AG09309 (cell line): ENCODE measurements at regions not wholly inside any gene's neighbourhood (a gene's known extent, or its start where the extent isn't known, plus 50 kb on each side); places are given as distances from the start of the nearest gene placed in this dataset.

Experiments used
- DNase-seq: peaks from one replicate; pipeline ENCODE4 v3.0.0-alpha.2; 2010; ENCODE audit warnings: low read depth
- H3K4me3 ChIP-seq: 2 replicates; pipeline ENCODE4 v1.5.1; 2011; ENCODE audit warnings: mild to moderate bottlenecking, low read depth, low read length, moderate library complexity; ENCODE audit not compliant: control insufficient read depth
- TF ChIP-seq, protein P1 (sequence below): IDR thresholded peaks from 2 replicates; pipeline ENCODE4 v1.5.1; 2011; ENCODE audit warnings: mild to moderate bottlenecking, low read depth, low read length, inconsistent platforms; ENCODE audit not compliant: insufficient read depth, control insufficient read depth; ENCODE audit errors: missing control alignments

DNA sequence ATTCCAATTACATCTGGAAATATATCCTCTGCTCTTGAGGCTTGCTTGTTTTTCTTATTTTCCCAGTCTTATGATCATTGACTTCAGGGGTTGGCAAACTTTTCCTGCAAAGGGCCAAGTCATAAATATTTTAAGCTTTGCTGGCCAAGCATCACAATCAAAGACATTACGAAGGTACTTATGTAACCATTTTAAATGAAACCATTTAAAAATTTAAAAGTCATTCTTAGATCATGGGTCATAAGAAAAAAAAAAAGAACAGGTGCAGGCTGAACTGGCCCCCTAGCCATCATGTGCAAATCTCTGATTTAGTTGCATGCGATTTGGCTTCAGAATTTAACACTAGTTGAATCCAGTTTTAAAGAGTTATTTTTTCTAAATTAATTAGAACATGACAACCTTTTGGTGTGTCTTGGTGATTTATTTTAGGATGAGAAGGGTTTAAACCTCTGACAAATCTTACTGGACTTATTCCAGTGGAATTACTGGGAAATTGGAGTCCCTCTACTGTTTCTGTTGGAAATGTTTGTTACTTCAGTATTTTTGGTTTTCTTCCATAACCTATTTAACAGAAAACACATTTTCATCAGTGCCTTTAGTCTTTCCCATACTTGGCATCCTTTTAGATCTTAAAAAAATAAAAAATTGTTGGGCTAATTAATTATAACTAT lies 148.1 kb downstream of the NHLRC3 start:
- TF ChIP-seq, protein P1, sequence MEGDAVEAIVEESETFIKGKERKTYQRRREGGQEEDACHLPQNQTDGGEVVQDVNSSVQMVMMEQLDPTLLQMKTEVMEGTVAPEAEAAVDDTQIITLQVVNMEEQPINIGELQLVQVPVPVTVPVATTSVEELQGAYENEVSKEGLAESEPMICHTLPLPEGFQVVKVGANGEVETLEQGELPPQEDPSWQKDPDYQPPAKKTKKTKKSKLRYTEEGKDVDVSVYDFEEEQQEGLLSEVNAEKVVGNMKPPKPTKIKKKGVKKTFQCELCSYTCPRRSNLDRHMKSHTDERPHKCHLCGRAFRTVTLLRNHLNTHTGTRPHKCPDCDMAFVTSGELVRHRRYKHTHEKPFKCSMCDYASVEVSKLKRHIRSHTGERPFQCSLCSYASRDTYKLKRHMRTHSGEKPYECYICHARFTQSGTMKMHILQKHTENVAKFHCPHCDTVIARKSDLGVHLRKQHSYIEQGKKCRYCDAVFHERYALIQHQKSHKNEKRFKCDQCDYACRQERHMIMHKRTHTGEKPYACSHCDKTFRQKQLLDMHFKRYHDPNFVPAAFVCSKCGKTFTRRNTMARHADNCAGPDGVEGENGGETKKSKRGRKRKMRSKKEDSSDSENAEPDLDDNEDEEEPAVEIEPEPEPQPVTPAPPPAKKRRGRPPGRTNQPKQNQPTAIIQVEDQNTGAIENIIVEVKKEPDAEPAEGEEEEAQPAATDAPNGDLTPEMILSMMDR, result no peak
- H3K4me3 ChIP-seq, result no peak overlapping the region
- no peak for DNase-seq

DNA sequence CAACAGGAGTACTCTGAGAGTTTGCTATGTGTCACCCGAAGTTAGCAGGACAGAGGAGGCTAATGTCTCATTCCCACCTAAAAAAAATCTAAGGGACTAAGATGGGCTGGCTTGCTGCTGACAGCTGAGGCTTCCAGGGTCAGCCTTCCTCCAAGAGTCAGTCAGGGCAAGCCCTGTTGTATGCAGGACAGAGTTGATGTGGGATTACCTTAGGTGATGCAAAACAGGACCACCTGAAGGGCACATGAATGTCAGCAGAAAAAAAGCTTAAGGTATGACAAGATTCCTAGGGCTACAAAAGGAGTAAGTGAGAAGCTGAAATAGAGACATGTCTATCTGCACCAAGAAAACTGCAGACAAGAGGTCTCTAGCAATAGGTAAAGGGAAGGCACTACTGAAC lies 151.5 kb downstream of the NHLRC3 start:
- no peak for DNase-seq
- TF ChIP-seq, protein P1, result no peak
- H3K4me3 ChIP-seq, result no peak overlapping the region

DNA sequence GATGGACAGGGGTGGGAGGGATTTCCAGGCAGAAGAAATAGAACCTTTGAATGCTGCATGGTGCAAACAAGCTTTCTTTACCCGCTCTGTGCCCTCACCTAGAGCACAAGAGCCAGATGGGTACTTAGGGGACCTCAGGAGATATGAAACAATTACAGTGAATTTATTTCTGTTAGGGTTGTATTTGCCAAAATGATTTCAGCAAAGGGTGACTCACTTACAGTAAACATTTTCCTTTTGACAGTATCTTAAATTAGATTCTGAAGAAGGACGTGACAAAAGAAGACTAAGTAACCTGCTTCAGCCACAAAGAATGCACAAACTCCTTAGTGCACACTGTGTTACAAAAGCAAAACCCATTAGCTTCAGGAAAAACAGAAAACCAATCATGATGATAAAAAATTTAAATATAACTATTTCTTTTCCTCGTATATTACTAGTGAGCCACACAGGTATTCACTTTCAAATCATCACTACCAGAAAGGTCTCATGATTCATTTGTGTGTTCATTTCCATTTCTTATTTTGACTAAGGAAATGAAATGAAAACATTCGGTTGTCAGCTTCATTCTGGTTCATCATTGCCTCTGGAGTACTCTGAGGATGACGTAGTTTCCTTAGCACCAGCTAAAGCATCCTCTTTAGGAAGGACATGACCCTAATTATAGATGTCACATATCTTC lies 158.8 kb downstream of the NHLRC3 start:
- DNase-seq, result no peak
- TF ChIP-seq, protein P1, result no peak
- no peak overlapping the region for H3K4me3 ChIP-seq

DNA sequence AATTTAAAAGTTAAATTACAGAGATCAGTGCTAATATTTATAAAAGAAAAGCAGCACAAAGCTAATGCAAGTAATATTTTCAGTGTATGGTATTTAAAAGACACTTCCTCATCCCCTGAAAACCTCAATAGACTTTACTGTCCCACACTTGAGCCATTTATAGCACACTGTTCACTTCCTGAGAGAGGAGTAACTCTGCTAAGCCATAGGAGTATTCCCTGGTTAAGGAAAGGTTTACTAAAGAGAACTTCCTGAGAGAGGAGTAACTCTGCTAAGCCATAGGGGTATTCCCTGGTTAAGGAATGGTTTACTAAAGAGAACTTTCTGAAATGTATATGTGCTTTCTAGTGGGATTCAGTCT lies 159.4 kb downstream of the NHLRC3 start:
- no peak for DNase-seq
- H3K4me3 ChIP-seq, result no peak overlapping the region
- TF ChIP-seq, protein P1, result no peak

DNA sequence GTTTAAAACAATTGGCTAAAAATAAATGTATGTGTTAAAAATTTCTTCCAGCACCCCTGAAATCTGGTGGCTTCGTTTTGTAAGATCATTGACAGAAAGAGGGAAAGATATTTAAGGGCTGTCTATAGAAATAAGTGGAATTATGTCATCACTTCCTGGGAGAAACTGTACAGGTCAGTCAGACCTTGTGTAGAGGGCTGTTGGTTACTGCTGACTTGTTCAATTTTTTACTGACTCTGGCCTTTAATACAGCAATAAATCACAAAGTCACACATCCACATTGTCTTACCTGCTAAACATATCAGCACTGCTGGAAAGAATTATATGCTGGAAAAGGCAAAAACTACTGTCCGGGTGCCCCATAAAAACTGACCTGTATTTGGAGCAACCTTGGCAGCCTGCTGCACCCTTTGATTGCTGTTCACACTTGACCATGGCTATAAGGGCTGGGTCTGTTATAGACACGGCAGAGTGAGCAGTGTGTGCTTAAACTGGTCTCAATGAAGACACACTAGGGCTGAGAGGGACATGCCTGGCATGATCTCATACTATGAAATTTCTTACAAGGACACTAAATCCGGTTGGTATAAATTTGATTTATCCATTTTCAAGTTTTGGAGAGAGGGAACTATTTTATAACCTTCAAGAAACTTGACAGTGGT lies 162.1 kb downstream of the NHLRC3 start:
- TF ChIP-seq, protein P1, result no peak
- no peak overlapping the region for H3K4me3 ChIP-seq
- DNase-seq, result no peak

DNA sequence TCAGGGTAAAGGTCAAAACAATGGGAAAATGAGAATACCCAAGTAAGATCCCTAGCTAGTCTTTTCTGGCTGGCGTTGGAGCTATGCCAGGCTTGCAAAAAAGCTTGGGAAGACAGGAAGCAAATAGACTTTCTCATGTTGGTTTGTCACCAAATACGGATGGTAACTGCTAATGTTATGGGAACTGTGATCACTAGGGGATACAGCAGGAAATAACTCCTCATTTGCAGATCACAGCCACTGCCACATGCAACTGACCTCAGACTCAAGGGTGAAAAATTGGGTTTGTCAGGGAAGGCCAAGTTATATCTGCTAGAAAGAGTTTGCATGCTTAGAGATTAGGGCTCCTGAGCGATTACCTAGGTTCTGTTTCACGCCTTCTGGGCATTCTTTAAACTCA lies 162.9 kb downstream of the NHLRC3 start:
- H3K4me3 ChIP-seq, result no peak overlapping the region
- no peak for DNase-seq
- TF ChIP-seq, protein P1, result no peak
